ENCODE measurements at regions not wholly inside any gene's neighbourhood (a gene's known extent, or its start where the extent isn't known, plus 50 kb on each side); places are given as distances from the start of the nearest gene placed in this dataset.

DNA sequence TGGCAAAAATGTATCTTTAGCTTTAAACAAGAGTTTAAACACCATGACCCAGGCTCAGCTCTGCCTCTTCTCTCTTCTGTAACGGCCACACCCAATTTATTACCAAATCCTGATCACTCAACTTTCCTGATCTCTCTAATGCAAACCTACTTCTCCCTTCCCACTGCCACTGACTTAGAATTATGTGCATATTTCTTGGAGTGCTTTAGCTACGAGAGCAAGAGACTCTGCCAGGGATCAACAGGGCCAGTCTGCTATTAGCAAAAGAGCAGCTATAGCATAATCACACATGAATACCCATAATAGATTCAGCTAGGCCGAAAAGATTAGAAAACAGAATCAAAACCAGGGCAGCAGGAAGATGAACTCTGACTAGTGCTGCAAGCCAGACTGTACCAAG lies 215.5 kb downstream of the MRPL39 start:
- no peak for TF ChIP-seq EZH2 (IDR thresholded peaks at IDR 0.05)
- TF ChIP-seq POLR2AphosphoS5 (IDR thresholded peaks at IDR 0.05; ENCODE audit: borderline replicate concordance, low read depth, low read length), result no peak
- no peak for TF ChIP-seq FOXP2 (optimal IDR thresholded peaks at IDR 0.05; ENCODE audit: control extremely low read depth, extremely low read length, insufficient read depth)

All from SK-N-MC (cell line).